AG04449 (cell line): ENCODE measurements at regions not wholly inside any gene's neighbourhood (a gene's known extent, or its start where the extent isn't known, plus 50 kb on each side); places are given as distances from the start of the nearest gene placed in this dataset.

Source experiments
- CTCF ChIA-PET: fragments of 350-600 bp; formaldehyde crosslinking; extraction: SDS; loops from one replicate; lab custom pipeline; 2021; ENCODE audit warnings: antibody characterized with exemption; lab: Yijun Ruan, JAX
- POLR2A ChIA-PET: fragments of 400-600, 350-600 bp; formaldehyde crosslinking; extraction: SDS; loops from one replicate; lab custom pipeline; 2020; ENCODE audit warnings: antibody characterized with exemption, inconsistent platforms; lab: Yijun Ruan, JAX
- DNase-seq: peaks from one replicate; pipeline ENCODE4 v3.0.0-alpha.2; 2010; ENCODE audit warnings: low read depth, low spot score
- H3K4me3 ChIP-seq: 2 replicates; pipeline ENCODE4 v1.5.1; 2011; ENCODE audit warnings: low read depth, mild to moderate bottlenecking, control low read depth, low read length
- TF ChIP-seq, protein P1 (sequence below): IDR thresholded peaks from one replicate; pipeline ENCODE4 v1.5.1; 2011; ENCODE audit warnings: mild to moderate bottlenecking, moderate library complexity, low read length, control low read depth, inconsistent platforms; ENCODE audit not compliant: insufficient read depth; ENCODE audit errors: missing control alignments

DNA sequence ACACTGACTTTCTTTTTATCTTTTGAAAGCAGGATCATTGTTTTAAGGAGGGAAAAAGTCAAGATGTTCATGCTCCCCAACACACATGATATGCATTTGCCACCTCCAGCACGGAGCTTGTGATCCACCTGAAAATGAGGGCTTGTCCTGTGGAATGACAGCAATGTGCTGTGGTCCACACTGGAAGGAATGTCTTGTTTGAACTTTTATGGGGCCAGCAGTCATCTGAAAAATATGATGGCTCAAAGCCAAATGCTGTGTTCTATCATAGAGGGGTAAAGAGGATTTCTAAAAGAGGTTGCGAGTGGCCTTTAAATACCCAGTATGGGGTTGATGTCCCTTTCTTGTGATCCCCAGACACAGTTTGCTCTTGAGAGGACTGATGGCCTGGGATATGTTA, 226.5 kb upstream of the SPRED2 start:
- ChIA-PET CTCF (interaction anchor here (1.2 kb wide), 1 partner anchor 18 kb away, joined by 4 read pairs; no protein-coding TSS in a partner anchor), POLR2A (no interaction called here)
- TF ChIP-seq, protein P1, sequence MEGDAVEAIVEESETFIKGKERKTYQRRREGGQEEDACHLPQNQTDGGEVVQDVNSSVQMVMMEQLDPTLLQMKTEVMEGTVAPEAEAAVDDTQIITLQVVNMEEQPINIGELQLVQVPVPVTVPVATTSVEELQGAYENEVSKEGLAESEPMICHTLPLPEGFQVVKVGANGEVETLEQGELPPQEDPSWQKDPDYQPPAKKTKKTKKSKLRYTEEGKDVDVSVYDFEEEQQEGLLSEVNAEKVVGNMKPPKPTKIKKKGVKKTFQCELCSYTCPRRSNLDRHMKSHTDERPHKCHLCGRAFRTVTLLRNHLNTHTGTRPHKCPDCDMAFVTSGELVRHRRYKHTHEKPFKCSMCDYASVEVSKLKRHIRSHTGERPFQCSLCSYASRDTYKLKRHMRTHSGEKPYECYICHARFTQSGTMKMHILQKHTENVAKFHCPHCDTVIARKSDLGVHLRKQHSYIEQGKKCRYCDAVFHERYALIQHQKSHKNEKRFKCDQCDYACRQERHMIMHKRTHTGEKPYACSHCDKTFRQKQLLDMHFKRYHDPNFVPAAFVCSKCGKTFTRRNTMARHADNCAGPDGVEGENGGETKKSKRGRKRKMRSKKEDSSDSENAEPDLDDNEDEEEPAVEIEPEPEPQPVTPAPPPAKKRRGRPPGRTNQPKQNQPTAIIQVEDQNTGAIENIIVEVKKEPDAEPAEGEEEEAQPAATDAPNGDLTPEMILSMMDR: no peak
- no peak overlapping the region for H3K4me3 ChIP-seq
- no peak for DNase-seq

DNA sequence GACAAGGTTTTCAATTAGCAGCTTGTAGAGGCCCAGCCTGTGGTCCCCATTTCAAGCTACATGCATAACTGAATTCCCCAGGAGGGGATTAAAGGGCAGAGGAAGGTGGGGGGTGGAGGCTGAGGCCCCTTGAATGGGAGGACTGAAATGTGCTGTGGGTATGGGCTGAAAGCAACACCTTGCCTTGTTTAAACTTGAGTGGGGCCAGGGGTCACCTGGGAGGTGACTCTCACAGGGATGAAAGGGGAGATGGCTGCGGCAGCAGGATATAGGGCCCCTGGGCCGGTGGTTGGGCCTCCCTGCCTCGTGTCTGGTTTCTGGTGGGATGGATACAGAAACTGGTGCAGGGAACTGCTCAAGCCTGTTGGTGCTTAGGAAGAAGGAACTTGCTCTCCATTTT, 225.9 kb upstream of the SPRED2 start:
- DNase-seq: no peak
- TF ChIP-seq, protein P1: no peak
- ChIA-PET CTCF (interaction anchor here (1.2 kb wide), 1 partner anchor 18 kb away, joined by 4 read pairs; no protein-coding TSS in a partner anchor), POLR2A (no interaction called here)
- H3K4me3 ChIP-seq: no peak overlapping the region

DNA sequence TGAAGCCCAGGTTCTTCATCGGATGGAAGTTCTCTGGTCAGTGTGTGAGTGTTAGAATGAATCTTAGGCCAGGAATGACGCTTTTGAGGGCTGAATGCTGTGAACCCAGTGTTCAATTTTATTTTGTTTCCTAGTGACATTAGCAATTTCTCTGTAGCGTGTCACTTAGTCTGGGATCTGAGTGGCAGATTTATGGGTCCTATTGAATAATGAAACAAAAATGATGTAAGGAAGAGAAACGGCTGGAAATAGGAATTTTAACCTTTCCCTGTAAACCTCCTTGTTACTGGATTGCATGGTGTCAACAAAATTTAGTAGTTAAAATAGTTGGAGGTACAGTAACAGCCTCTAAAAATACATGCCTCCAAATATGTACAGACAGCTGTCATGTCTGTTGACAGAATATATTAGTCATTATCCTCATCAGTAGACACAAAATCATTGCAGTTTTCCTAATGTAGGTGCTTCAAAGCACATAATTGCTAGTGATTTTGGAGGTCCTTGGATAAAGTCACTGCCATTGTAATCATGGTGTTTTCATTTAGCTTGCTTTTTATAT, 223.8 kb upstream of the SPRED2 start:
- DNase-seq: no peak
- TF ChIP-seq, protein P1: no peak
- CTCF ChIA-PET: interaction anchor here (4.4 kb wide), 1 partner anchor 16 kb away, joined by 37 read pairs; no protein-coding TSS in a partner anchor
- H3K4me3 ChIP-seq: no peak overlapping the region
- POLR2A ChIA-PET: interaction anchor here (0.6 kb wide), 1 partner anchor 11 kb away, joined by 3 read pairs; no protein-coding TSS in a partner anchor

DNA sequence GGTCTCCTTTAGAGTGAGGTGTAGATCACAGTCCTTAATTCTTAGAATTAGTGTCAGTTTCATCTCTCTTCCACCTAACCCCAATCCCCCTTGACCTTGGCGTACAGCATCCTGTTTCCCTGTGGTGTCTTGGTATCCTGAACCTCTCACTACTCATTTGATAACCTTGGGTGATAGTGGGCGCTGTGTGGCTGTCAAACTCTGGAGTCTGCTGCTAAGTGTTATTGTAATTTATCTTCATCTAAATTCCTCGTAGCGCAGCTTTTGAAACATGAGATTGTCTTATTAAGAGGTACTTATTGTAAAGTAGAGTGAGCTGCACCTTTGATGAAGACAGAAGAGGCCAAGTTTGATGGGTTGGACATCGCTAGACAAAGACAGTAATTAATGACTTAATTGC, 222.6 kb upstream of the SPRED2 start:
- H3K4me3 ChIP-seq: no peak overlapping the region
- ChIA-PET CTCF (interaction anchor here (4.4 kb wide), 1 partner anchor 15 kb away, joined by 37 read pairs; no protein-coding TSS in a partner anchor), POLR2A (no interaction called here)
- TF ChIP-seq, protein P1: no peak
- DNase-seq: no peak

DNA sequence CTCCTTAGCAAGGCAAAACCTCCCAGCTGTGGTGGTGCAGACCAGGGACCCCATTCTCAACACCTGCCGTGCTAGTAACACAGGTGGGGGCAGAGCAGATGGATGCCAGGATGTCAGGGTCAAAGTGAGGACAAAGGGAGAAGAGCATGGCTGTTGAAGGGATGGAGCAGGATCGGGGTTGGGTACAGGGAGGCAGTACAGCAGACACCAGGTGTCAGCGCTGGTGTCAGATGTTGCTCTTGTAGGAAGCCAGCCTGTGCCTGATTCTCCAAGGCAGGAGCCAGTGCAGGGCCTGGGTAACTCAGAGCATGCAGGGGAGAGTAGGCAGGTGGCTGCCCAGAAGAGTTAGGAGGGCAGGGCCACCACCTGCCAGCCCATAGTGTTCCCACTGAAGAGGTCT, 222.1 kb upstream of the SPRED2 start:
- ChIA-PET CTCF (interaction anchor here (4.4 kb wide), 1 partner anchor 15 kb away, joined by 37 read pairs; no protein-coding TSS in a partner anchor), POLR2A (no interaction called here)
- no peak for DNase-seq
- TF ChIP-seq, protein P1: no peak
- H3K4me3 ChIP-seq: no peak overlapping the region

DNA sequence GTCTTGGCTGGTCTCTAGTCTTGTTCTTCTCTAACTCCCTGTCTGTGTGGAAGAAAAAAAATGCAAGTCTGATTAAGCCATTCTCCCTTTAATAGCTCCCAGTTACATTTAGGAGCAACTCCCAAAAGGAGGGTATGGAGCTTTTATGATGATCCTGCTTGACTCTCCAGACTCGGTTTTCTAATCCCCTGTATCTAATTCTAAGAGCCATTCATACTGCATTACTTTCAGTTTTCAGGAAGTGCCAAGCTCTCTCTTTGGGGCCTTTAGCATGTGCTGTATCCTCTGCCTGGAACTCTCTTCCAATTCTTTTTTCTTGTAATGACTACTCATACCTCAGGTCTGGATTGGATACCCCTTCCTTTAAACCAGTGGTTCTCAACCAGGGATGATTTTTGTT, 219.7 kb upstream of the SPRED2 start:
- TF ChIP-seq, protein P1: no peak
- no peak overlapping the region for H3K4me3 ChIP-seq
- POLR2A ChIA-PET: no interaction called here
- DNase-seq: no peak
- CTCF ChIA-PET: interaction anchor here (1.3 to 3.7 kb wide), 2 partner anchors 12 to 149 kb away, joined by 4 to 22 read pairs; no protein-coding TSS in a partner anchor
